KMS-11 (cell line): ENCODE measurements at regions not wholly inside any gene's neighbourhood (a gene's known extent, or its start where the extent isn't known, plus 50 kb on each side); places are given as distances from the start of the nearest gene placed in this dataset.

Experiments used
- H2AFZ ChIP-seq: fragments of 200-600 bp; sonication (generic); 2 replicates; pipeline ENCODE4 v1.6.1; 2016; ENCODE audit warnings: antibody characterized with exemption, mixed run types, low read depth
- H3K27ac ChIP-seq: fragments of 200-600 bp; sonication (generic); 2 replicates; pipeline ENCODE4 v1.6.1; 2016; ENCODE audit warnings: mild to moderate bottlenecking, mixed run types
- H3K27me3 ChIP-seq: fragments of 200-600 bp; sonication (generic); 2 replicates; pipeline ENCODE4 v1.6.1; 2017; ENCODE audit warnings: mild to moderate bottlenecking, low read depth, mixed run types, moderate library complexity; ENCODE audit not compliant: insufficient read depth
- H3K36me3 ChIP-seq: fragments of 200-600 bp; sonication (generic); 2 replicates; pipeline ENCODE4 v1.6.1; 2017; ENCODE audit warnings: mild to moderate bottlenecking, mixed run types; ENCODE audit not compliant: insufficient read depth
- H3K4me1 ChIP-seq: fragments of 200-600 bp; sonication (generic); 2 replicates; pipeline ENCODE4 v1.6.1; 2016; ENCODE audit warnings: mild to moderate bottlenecking, low read depth, mixed run types; ENCODE audit not compliant: poor library complexity, severe bottlenecking
- H3K4me2 ChIP-seq: fragments of 200-600 bp; sonication (generic); 2 replicates; pipeline ENCODE4 v1.7.0; 2016; ENCODE audit warnings: mild to moderate bottlenecking, mixed run types
- H3K4me3 ChIP-seq: fragments of 200-600 bp; sonication (generic); IDR thresholded peaks from 2 replicates; pipeline ENCODE4 v1.6.1; 2017; ENCODE audit warnings: low read depth, low read length, mixed read lengths; ENCODE audit not compliant: insufficient read depth
- H3K79me2 ChIP-seq: fragments of 200-600 bp; sonication (generic); 2 replicates; pipeline ENCODE4 v1.6.1; 2016; ENCODE audit warnings: low read depth, mixed run types; ENCODE audit not compliant: insufficient read depth
- H3K9ac ChIP-seq: fragments of 200-600 bp; sonication (generic); 2 replicates; pipeline ENCODE4 v1.6.1; 2016; ENCODE audit warnings: mild to moderate bottlenecking, mixed run types
- H4K20me1 ChIP-seq: fragments of 200-600 bp; sonication (generic); 2 replicates; pipeline ENCODE4 v1.6.1; 2016; ENCODE audit warnings: mild to moderate bottlenecking, mixed run types; ENCODE audit not compliant: insufficient read depth
- CTCF ChIP-seq: fragments of 200-600 bp; sonication (generic); conservative IDR thresholded peaks from 2 replicates; pipeline ENCODE4 v1.6.1; 2017; ENCODE audit warnings: low read depth, mild to moderate bottlenecking, antibody characterized with exemption, low read length, moderate library complexity, mixed read lengths

GRCh38 chr2:42927334-42928160 lies 135.2 kb upstream of the HAAO start:
- no peaks in the 10 kb centered on the region for H4K20me1 ChIP-seq
- H3K4me3 ChIP-seq: no peak overlapping the region
- H2AFZ ChIP-seq: no peak overlapping the region
- H3K27me3 ChIP-seq: no peaks in the 10 kb centered on the region
- H3K4me1 ChIP-seq: no peaks in the 10 kb centered on the region
- no peaks in the 10 kb centered on the region for H3K79me2 ChIP-seq
- TF ChIP-seq CTCF: no peak
- no peak overlapping the region for H3K4me2 ChIP-seq
- no peak overlapping the region for H3K27ac ChIP-seq
- no peaks in the 10 kb centered on the region for H3K36me3 ChIP-seq
- no peak overlapping the region for H3K9ac ChIP-seq

DNA sequence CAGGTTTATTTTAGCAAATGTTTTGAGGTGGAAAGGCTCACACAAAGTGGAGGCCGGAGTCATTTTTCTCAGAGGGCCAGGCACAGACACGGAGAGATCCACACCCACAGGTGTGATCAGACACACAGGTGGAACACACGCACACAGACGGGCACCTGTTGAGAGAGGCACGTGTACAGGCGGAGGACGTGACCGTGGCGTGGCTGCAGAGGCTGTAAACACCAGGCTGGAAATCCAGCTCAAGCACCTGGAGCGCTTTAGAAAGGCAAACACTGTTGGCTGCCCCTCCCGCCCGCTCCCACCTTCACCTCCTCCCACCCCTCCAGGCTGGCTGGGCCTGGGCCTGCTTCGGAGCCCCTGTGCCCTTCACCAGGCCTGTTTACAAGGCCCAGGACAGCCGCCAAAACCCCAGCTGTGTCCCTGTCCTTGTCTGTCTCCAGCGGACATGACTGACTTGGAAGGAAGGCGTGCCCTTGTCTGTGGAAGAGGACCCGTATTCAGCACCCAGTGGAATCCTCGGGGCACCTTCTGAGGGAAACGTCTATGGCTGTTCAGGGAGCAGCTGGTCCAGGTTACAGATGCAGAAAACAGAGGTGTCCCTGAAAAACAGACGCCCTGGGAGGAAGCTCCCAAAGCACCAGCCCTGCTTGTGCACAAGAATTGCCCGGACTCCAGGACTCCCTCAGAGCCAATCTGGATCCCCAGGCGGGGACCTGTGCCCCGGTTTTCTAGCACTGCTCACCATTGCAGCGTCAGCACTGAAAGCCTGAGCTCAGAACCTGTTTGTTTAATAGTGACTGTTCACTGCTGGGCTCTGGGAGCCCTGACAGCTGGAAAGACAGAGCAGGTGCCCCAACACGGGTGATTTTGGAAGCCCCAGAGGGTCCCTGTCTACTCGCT lies 134.3 kb upstream of the HAAO start:
- no peaks in the 10 kb centered on the region for H3K36me3 ChIP-seq
- H3K4me1 ChIP-seq: no peaks in the 10 kb centered on the region
- no peaks in the 10 kb centered on the region for H3K79me2 ChIP-seq
- no peak for TF ChIP-seq CTCF
- H3K27me3 ChIP-seq: no peaks in the 10 kb centered on the region
- H3K4me3 ChIP-seq: no peak overlapping the region
- H3K4me2 ChIP-seq: no peak overlapping the region
- H4K20me1 ChIP-seq: no peaks in the 10 kb centered on the region
- no peak overlapping the region for H3K9ac ChIP-seq
- H2AFZ ChIP-seq: no peak overlapping the region
- no peak overlapping the region for H3K27ac ChIP-seq

DNA sequence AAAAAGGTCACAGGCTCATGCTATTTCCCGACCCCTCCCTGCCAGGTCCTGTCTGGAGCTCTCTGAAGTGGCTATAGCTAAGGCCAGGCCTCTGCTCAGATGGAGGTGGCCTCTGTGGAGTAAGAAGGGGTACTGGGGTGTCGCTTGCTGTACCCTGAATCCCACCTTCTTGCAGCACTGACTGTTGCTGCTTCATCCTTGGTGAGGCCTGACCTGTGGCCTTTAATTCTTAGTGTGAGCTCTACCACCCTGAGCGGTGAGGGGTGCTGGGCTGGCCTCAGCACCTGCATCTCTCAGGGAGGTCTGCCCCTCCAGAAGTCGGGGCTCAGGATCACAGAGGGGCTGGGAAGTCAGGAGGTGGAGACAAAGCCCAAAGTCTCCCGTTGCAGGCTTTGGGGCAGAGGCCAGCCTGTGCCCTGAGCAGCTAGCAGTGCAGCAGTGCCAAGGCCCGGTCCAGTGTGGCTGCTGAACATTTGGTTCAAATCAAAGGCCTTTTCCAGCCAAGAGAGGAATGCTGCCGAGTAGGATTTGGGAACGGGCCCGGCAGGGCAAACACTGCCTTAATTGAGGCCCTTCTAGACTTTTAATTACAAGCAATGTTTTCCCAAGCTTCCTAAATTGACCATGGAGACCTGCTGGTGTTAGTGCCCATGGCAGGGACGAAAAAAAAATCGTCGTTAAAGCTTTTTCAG lies 133.5 kb upstream of the HAAO start:
- no peaks in the 10 kb centered on the region for H3K27me3 ChIP-seq
- H3K79me2 ChIP-seq: no peaks in the 10 kb centered on the region
- H3K4me3 ChIP-seq: no peak overlapping the region
- no peak overlapping the region for H3K9ac ChIP-seq
- no peak overlapping the region for H3K27ac ChIP-seq
- H3K4me1 ChIP-seq: no peaks in the 10 kb centered on the region
- no peaks in the 10 kb centered on the region for H3K36me3 ChIP-seq
- TF ChIP-seq CTCF: no peak
- H4K20me1 ChIP-seq: no peaks in the 10 kb centered on the region
- H3K4me2 ChIP-seq: no peak overlapping the region
- no peak overlapping the region for H2AFZ ChIP-seq

GRCh38 chr2:42924418-42924886 lies 132.1 kb upstream of the HAAO start:
- Histone ChIP-seq H2AFZ (no peak overlapping the region), H3K36me3 (no peaks in the 10 kb centered on the region), H3K4me3 (no peak overlapping the region), H3K27ac (no peak overlapping the region), H3K4me1 (no peaks in the 10 kb centered on the region), H3K27me3 (no peaks in the 10 kb centered on the region), H3K4me2 (no peak overlapping the region), H3K9ac (no peak overlapping the region), H4K20me1 (no peaks in the 10 kb centered on the region), H3K79me2 (no peaks in the 10 kb centered on the region)
- no peak for TF ChIP-seq CTCF
